Fibroblast of lung (primary cell): ENCODE measurements at regions not wholly inside any gene's neighbourhood (a gene's known extent, or its start where the extent isn't known, plus 50 kb on each side); places are given as distances from the start of the nearest gene placed in this dataset.
"Not testable (repeated sequence)": the region's sequence is repeated elsewhere in the genome, so short reads cannot be mapped to it uniquely, and the experiment has no call there.

Experiments
- DNase-seq, 2 donors: peaks; one replicate each; pipeline versions ENCODE4 v3.0.0 to v3.0.0-alpha.2; 2010; ENCODE audit warnings: low read depth in 2 of 2
- H2AFZ ChIP-seq: 2 replicates; pipeline ENCODE4 v1.5.1; 2012; ENCODE audit warnings: low read length, control low read depth, inconsistent platforms
- H3K27ac ChIP-seq: 2 replicates; pipeline ENCODE4 v1.5.1; 2011; ENCODE audit warnings: low read length, control low read depth; ENCODE audit not compliant: insufficient read depth
- H3K27me3 ChIP-seq: 2 replicates; pipeline ENCODE4 v1.5.1; 2011; ENCODE audit warnings: mild to moderate bottlenecking, low read length; ENCODE audit not compliant: control insufficient read depth, insufficient read depth
- H3K36me3 ChIP-seq: 2 replicates; pipeline ENCODE4 v1.5.1; 2011; ENCODE audit warnings: low read length; ENCODE audit not compliant: control insufficient read depth, insufficient read depth
- H3K4me1 ChIP-seq: 2 replicates; pipeline ENCODE4 v1.5.1; 2011; ENCODE audit warnings: low read length; ENCODE audit not compliant: control insufficient read depth, insufficient read depth; ENCODE audit errors: extremely low read depth
- H3K4me2 ChIP-seq: 2 replicates; pipeline ENCODE4 v1.5.1; 2011; ENCODE audit warnings: low read length, control low read depth; ENCODE audit not compliant: insufficient read depth; ENCODE audit errors: extremely low read depth
- H3K4me3 ChIP-seq, 4 experiments: fragments of 200-600 bp in 1 of 4; sonication (generic) in 1 of 4; replicated peaks in 1 of 4; 2 replicates each; pipeline ENCODE4 v1.5.1; 2011 to 2016; ENCODE audit warnings: low read length in 4 of 4, low read depth in 3 of 4, mild to moderate bottlenecking in 3 of 4, control low read depth in 2 of 4, inconsistent platforms in 1 of 4, mixed read lengths in 1 of 4; ENCODE audit not compliant: insufficient read depth in 1 of 4; ENCODE audit errors: control extremely low read depth in 1 of 4
- H3K79me2 ChIP-seq: 2 replicates; pipeline ENCODE4 v1.5.1; 2012; ENCODE audit warnings: mild to moderate bottlenecking, low read length, inconsistent platforms; ENCODE audit not compliant: control insufficient read depth, insufficient read depth
- H3K9ac ChIP-seq: 2 replicates; pipeline ENCODE4 v1.5.1; 2011; ENCODE audit warnings: mild to moderate bottlenecking, low read length, control low read depth; ENCODE audit not compliant: insufficient read depth
- H3K9me3 ChIP-seq: 2 replicates; pipeline ENCODE4 v1.5.1; 2012; ENCODE audit warnings: low read depth, low read length; ENCODE audit not compliant: control insufficient read depth, insufficient read depth
- H4K20me1 ChIP-seq: 2 replicates; pipeline ENCODE4 v1.5.1; 2011; ENCODE audit warnings: low read length; ENCODE audit not compliant: control insufficient read depth, insufficient read depth; ENCODE audit errors: extremely low read depth
- CTCF ChIP-seq, 2 donors: IDR thresholded peaks in 1 of 2; conservative IDR thresholded peaks in 1 of 2; 1 replicate in 1 of 2; 2 replicates in 1 of 2; pipeline ENCODE4 v1.5.1; 2011 to 2012; ENCODE audit warnings: low read length in 2 of 2, control low read depth in 1 of 2, inconsistent platforms in 1 of 2, low read depth in 1 of 2, mild to moderate bottlenecking in 1 of 2
- EZH2 ChIP-seq: IDR thresholded peaks from 2 replicates; pipeline ENCODE4 v1.5.1; 2012; ENCODE audit warnings: low read length, control low read depth, mild to moderate bottlenecking; ENCODE audit errors: missing control alignments

- no peaks in the 10 kb centered on the region for H3K9me3 ChIP-seq
- no peaks in the 10 kb centered on the region for H3K4me1 ChIP-seq
- H3K4me3 ChIP-seq = no peak overlapping the region
- no peaks in the 10 kb centered on the region for H3K79me2 ChIP-seq
- H3K27ac ChIP-seq = no peak overlapping the region
- no peaks in the 10 kb centered on the region for H3K36me3 ChIP-seq
- no peaks in the 10 kb centered on the region for H3K27me3 ChIP-seq
- H4K20me1 ChIP-seq = no peaks in the 10 kb centered on the region
- DNase-seq = no peak
- H3K4me2 ChIP-seq = no peak overlapping the region
- no peak overlapping the region for H2AFZ ChIP-seq
- H3K9ac ChIP-seq = no peak overlapping the region
- no peak for TF ChIP-seq CTCF (conservative IDR thresholded peaks at IDR 0.05 in 1 of 2, IDR thresholded peaks at IDR 0.05 in 1 of 2; ENCODE audit: low read depth in 1 of 2, low read length in 2 of 2)
- no peak for TF ChIP-seq EZH2
These were observed 78.9 kb upstream of the AMN1 start for GRCh38 chr12:31807773-31808097.

GRCh38 chr12:31807081-31807772, 78.4 kb upstream of the AMN1 start:
- not testable (repeated sequence) for H3K9me3 ChIP-seq, H3K27ac ChIP-seq, H3K27me3 ChIP-seq, H4K20me1 ChIP-seq, H3K4me3 ChIP-seq, H2AFZ ChIP-seq, H3K9ac ChIP-seq, DNase-seq, H3K4me2 ChIP-seq, H3K79me2 ChIP-seq, H3K36me3 ChIP-seq, H3K4me1 ChIP-seq

- not testable (repeated sequence) for H3K36me3 ChIP-seq, H3K27ac ChIP-seq, H4K20me1 ChIP-seq, H3K9ac ChIP-seq, DNase-seq, H3K4me3 ChIP-seq, H2AFZ ChIP-seq, H3K9me3 ChIP-seq, H3K27me3 ChIP-seq, H3K79me2 ChIP-seq, H3K4me2 ChIP-seq, H3K4me1 ChIP-seq
These were observed 76.9 kb upstream of the AMN1 start for GRCh38 chr12:31805681-31806080.

- not testable (repeated sequence) for H3K9ac ChIP-seq
These were observed 75.9 kb upstream of the AMN1 start for GRCh38 chr12:31804707-31805106.

More at GRCh38 chr12:31804707-31805106, 75.9 kb upstream of the AMN1 start:
- not testable (repeated sequence) for H3K4me1 ChIP-seq, H3K27me3 ChIP-seq, H4K20me1 ChIP-seq, H2AFZ ChIP-seq, H3K4me2 ChIP-seq, DNase-seq, H3K4me3 ChIP-seq, H3K9me3 ChIP-seq, H3K79me2 ChIP-seq, H3K36me3 ChIP-seq, H3K27ac ChIP-seq
